Mesenchymal stem cell (in vitro differentiated cells and primary cell): ENCODE measurements at regions not wholly inside any gene's neighbourhood (a gene's known extent, or its start where the extent isn't known, plus 50 kb on each side); places are given as distances from the start of the nearest gene placed in this dataset.

Source experiments
- DNase-seq: peaks from one replicate; pipeline ENCODE4 v3.0.0-alpha.2; 2013
- H2AFZ ChIP-seq: one replicate; pipeline ENCODE4 v1.6.1; 2013; ENCODE audit warnings: low read depth, mild to moderate bottlenecking, control low read depth, inconsistent platforms, low read length, moderate library complexity
- H2AK5ac ChIP-seq: 2 replicates; pipeline ENCODE4 v1.6.1; 2013; ENCODE audit warnings: low read length, moderate library complexity, mild to moderate bottlenecking, inconsistent platforms; ENCODE audit not compliant: severe bottlenecking
- H2BK120ac ChIP-seq: one replicate; pipeline ENCODE4 v1.6.1; 2013; ENCODE audit warnings: low read depth, mild to moderate bottlenecking, inconsistent platforms, low read length, moderate library complexity
- H2BK12ac ChIP-seq, 2 experiments: one replicate each; pipeline ENCODE4 v1.6.1; 2013; ENCODE audit warnings: inconsistent platforms in 2 of 2, low read length in 2 of 2, mild to moderate bottlenecking in 2 of 2, moderate library complexity in 2 of 2, control low read depth in 1 of 2
- H2BK15ac ChIP-seq: one replicate; pipeline ENCODE4 v1.6.1; 2013; ENCODE audit warnings: mild to moderate bottlenecking, low read depth, inconsistent platforms; ENCODE audit not compliant: poor library complexity, severe bottlenecking
- H2BK5ac ChIP-seq: 2 replicates; pipeline ENCODE4 v1.6.1; 2013; ENCODE audit warnings: low read depth, mild to moderate bottlenecking, low read length, control low read depth, inconsistent platforms; ENCODE audit not compliant: poor library complexity, severe bottlenecking
- H3K14ac ChIP-seq, 2 experiments: one replicate each; pipeline ENCODE4 v1.6.1; 2013; ENCODE audit warnings: inconsistent platforms in 2 of 2, low read length in 2 of 2, control low read depth in 1 of 2, mild to moderate bottlenecking in 1 of 2, moderate library complexity in 1 of 2
- H3K18ac ChIP-seq, 2 experiments: one replicate each; pipeline ENCODE4 v1.6.1; 2013; ENCODE audit warnings: inconsistent platforms in 2 of 2, low read length in 2 of 2, control low read depth in 1 of 2, low read depth in 1 of 2, mild to moderate bottlenecking in 1 of 2
- H3K23ac ChIP-seq, 2 experiments: one replicate each; pipeline ENCODE4 v1.6.1; 2013; ENCODE audit warnings: inconsistent platforms in 2 of 2, low read length in 2 of 2, mild to moderate bottlenecking in 2 of 2, moderate library complexity in 2 of 2, control low read depth in 1 of 2
- H3K27ac ChIP-seq: 2 replicates; pipeline ENCODE4 v1.5.1; 2013; ENCODE audit warnings: mild to moderate bottlenecking, moderate library complexity, low read length, control low read depth, inconsistent platforms; ENCODE audit not compliant: poor library complexity, severe bottlenecking
- H3K27me3 ChIP-seq, 2 experiments: 2 replicates each; pipeline versions ENCODE4 v1.6.1 to v1.7.0; 2013; ENCODE audit warnings: low read length in 2 of 2, mild to moderate bottlenecking in 2 of 2, moderate library complexity in 2 of 2, control low read depth in 1 of 2, inconsistent platforms in 1 of 2; ENCODE audit not compliant: control insufficient read depth in 1 of 2, insufficient read depth in 1 of 2
- H3K36me3 ChIP-seq, 2 experiments: 2 replicates each; pipeline versions ENCODE4 v1.6.1 to v1.7.0; 2013; ENCODE audit warnings: low read length in 2 of 2, control low read depth in 1 of 2, inconsistent platforms in 1 of 2, low read depth in 1 of 2, mild to moderate bottlenecking in 1 of 2; ENCODE audit not compliant: insufficient read depth in 2 of 2, control insufficient read depth in 1 of 2
- H3K4ac ChIP-seq, 2 experiments: one replicate each; pipeline ENCODE4 v1.6.1; 2013; ENCODE audit warnings: inconsistent platforms in 2 of 2, low read length in 2 of 2, mild to moderate bottlenecking in 2 of 2, moderate library complexity in 2 of 2, control low read depth in 1 of 2, low read depth in 1 of 2
- H3K4me1 ChIP-seq: 2 replicates; pipeline ENCODE4 v1.6.1; 2013; ENCODE audit warnings: low read depth, low read length, control low read depth; ENCODE audit not compliant: control insufficient read depth, insufficient read depth
- H3K4me2 ChIP-seq: 2 replicates; pipeline ENCODE4 v1.6.1; 2013; ENCODE audit warnings: low read length, mild to moderate bottlenecking, inconsistent platforms; ENCODE audit not compliant: poor library complexity, severe bottlenecking
- H3K4me3 ChIP-seq, 2 experiments: 2 replicates each; pipeline versions ENCODE4 v1.5.1 to v1.7.0; 2013; ENCODE audit warnings: low read length in 2 of 2, mild to moderate bottlenecking in 2 of 2, control low read depth in 1 of 2, low read depth in 1 of 2; ENCODE audit not compliant: insufficient read depth in 1 of 2
- H3K79me1 ChIP-seq: replicated peaks from 2 replicates; pipeline ENCODE4 v1.6.1; 2013; ENCODE audit warnings: mild to moderate bottlenecking, control low read depth, low read length, inconsistent platforms; ENCODE audit not compliant: poor library complexity, severe bottlenecking
- H3K9ac ChIP-seq: 2 replicates; pipeline ENCODE4 v1.7.0; 2013; ENCODE audit warnings: mild to moderate bottlenecking, low read length, moderate library complexity
- H3K9me3 ChIP-seq: 2 replicates; pipeline ENCODE4 v1.7.0; 2013; ENCODE audit warnings: mild to moderate bottlenecking, low read length; ENCODE audit not compliant: control insufficient read depth
- H4K8ac ChIP-seq: one replicate; pipeline ENCODE4 v1.6.1; 2013; ENCODE audit warnings: inconsistent platforms, mild to moderate bottlenecking, low read length, moderate library complexity
- H4K91ac ChIP-seq: one replicate; pipeline ENCODE4 v1.6.1; 2013; ENCODE audit warnings: mild to moderate bottlenecking, low read length, inconsistent platforms
- WGBS: methylation state at CpG from one replicate; pipeline ENCODE4 v1.1.7; 2013; ENCODE audit warnings: mixed read lengths; 5-methylcytosine and 5-hydroxymethylcytosine counted together

DNA sequence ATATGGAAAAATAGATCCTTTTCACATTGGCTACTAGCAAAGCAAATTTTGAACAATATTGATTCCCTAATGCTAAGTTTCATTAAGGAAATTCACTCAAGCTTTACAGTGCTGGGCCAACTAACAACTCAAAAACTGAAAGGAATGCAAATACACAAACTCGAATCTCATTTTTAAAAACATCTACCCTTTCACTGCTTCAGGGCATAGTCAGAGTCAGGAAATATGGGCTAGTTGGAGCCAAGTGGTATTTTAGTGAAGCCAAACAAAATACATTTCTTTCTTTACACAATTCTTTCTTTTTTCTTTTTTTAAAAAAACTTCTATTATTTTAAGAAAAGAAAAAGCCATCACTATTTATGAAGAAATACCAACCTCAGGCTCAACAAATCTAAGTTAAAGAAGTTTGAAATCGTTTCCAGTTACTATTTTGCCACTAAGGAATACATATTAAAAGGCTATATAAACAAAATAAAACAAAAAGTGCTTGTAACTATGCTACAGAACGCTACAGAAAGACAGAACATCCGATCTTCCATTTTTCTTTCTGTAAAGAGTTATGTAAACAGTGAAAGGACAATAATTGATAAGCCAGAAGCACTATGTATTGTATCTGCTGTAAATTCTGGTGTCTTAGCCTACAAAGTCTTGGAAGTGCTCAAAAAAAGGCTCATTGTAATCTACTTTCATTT, 113.6 kb upstream of the STK17B start:
- H3K79me1 ChIP-seq, result no peaks in the 10 kb centered on the region

GRCh38 chr2:196286821-196287220, 115.4 kb upstream of the STK17B start:
- Histone ChIP-seq H3K4me2 (no peak overlapping the region), H3K9ac (no peak overlapping the region), H3K27ac (no peak overlapping the region), H3K4me1 (no peaks in the 10 kb centered on the region), H3K79me1 (no peaks in the 10 kb centered on the region), H3K14ac (no peak overlapping the region), H3K4me3 (no peak overlapping the region), H3K18ac (no peak overlapping the region), H3K4ac (no peak overlapping the region), H2AK5ac (no peak overlapping the region), H2AFZ (no peak overlapping the region), H2BK120ac (no peak overlapping the region), H2BK12ac (no peak overlapping the region), H4K8ac (no peak overlapping the region), H3K9me3 (no peaks in the 10 kb centered on the region), H4K91ac (no peak overlapping the region), H2BK15ac (no peak overlapping the region), H3K23ac (no peak overlapping the region), H3K27me3 (no peaks in the 10 kb centered on the region), H2BK5ac (no peak overlapping the region), H3K36me3 (no peaks in the 10 kb centered on the region)
- no peak for DNase-seq

More for the DNA sequence above, 113.6 kb upstream of the STK17B start:
- Histone ChIP-seq H2BK5ac (no peak overlapping the region), H2BK120ac (no peak overlapping the region), H3K14ac (no peak overlapping the region), H3K18ac (no peak overlapping the region), H2AFZ (no peak overlapping the region), H2AK5ac (no peak overlapping the region), H2BK15ac (no peak overlapping the region), H3K9me3 (no peaks in the 10 kb centered on the region), H3K4me3 (peak overlapping the region in 1 of 2 experiments; percentile 27), H4K91ac (no peak overlapping the region), H4K8ac (no peak overlapping the region), H2BK12ac (no peak overlapping the region), H3K27ac (no peak overlapping the region), H3K4me1 (no peaks in the 10 kb centered on the region), H3K9ac (peak overlapping the region; percentile 70), H3K4ac (no peak overlapping the region), H3K36me3 (no peaks in the 10 kb centered on the region), H3K23ac (no peak overlapping the region), H3K27me3 (no peaks in the 10 kb centered on the region), H3K4me2 (no peak overlapping the region)
- DNase-seq, result no peak
- WGBS, result no CpG with 5 or more reads among the region's 4 CpGs

- WGBS, result 86% methylated on average over 1 of the region's 1 CpG
These were observed 116.1 kb upstream of the STK17B start for GRCh38 chr2:196287523-196287922.

GRCh38 chr2:196288006-196288538, 116.7 kb upstream of the STK17B start:
- no peak overlapping the region for H3K23ac ChIP-seq
- no peak overlapping the region for H2BK12ac ChIP-seq
- H3K9me3 ChIP-seq, result no peaks in the 10 kb centered on the region
- H3K14ac ChIP-seq, result no peak overlapping the region
- H3K4me3 ChIP-seq, result no peak overlapping the region
- H3K27me3 ChIP-seq, result no peaks in the 10 kb centered on the region
- no peak overlapping the region for H3K18ac ChIP-seq
- no peak overlapping the region for H2BK120ac ChIP-seq
- H2BK15ac ChIP-seq, result no peak overlapping the region
- H3K79me1 ChIP-seq, result no peaks in the 10 kb centered on the region
- H3K4me2 ChIP-seq, result no peak overlapping the region
- no peak overlapping the region for H2AK5ac ChIP-seq
- no peak overlapping the region for H3K4ac ChIP-seq
- DNase-seq, result no peak
- H3K9ac ChIP-seq, result no peak overlapping the region
- H3K27ac ChIP-seq, result no peak overlapping the region
- no peak overlapping the region for H4K91ac ChIP-seq
- no peak overlapping the region for H2AFZ ChIP-seq
- no peaks in the 10 kb centered on the region for H3K36me3 ChIP-seq
- H3K4me1 ChIP-seq, result peaks cover 4% of the 10 kb centered on the region
- H4K8ac ChIP-seq, result no peak overlapping the region
- no peak overlapping the region for H2BK5ac ChIP-seq
- 97% methylated on average over 4 of the region's 5 CpGs for WGBS

More at GRCh38 chr2:196287523-196287922, 116.1 kb upstream of the STK17B start:
- Histone ChIP-seq H2BK12ac (no peak overlapping the region), H3K79me1 (no peaks in the 10 kb centered on the region), H3K27ac (no peak overlapping the region), H3K27me3 (no peaks in the 10 kb centered on the region), H4K91ac (no peak overlapping the region), H3K4me2 (no peak overlapping the region), H2AFZ (no peak overlapping the region), H3K4me1 (peaks cover 4% of the 10 kb centered on the region), H3K18ac (no peak overlapping the region), H2AK5ac (no peak overlapping the region), H3K4me3 (no peak overlapping the region), H3K23ac (no peak overlapping the region), H3K9ac (no peak overlapping the region), H2BK120ac (no peak overlapping the region), H3K36me3 (no peaks in the 10 kb centered on the region), H2BK5ac (no peak overlapping the region), H4K8ac (no peak overlapping the region), H3K9me3 (no peaks in the 10 kb centered on the region), H3K4ac (no peak overlapping the region), H2BK15ac (no peak overlapping the region), H3K14ac (no peak overlapping the region)
- DNase-seq, result no peak
